Stomach (tissue), 4 donors: ENCODE measurements at regions not wholly inside any gene's neighbourhood (a gene's known extent, or its start where the extent isn't known, plus 50 kb on each side); places are given as distances from the start of the nearest gene placed in this dataset.

Experiments used
- EP300 ChIP-seq: sonication (generic); formaldehyde crosslinking; IDR thresholded peaks from one replicate; pipeline ENCODE4 v1.6.1; 2017; ENCODE audit warnings: antibody characterized with exemption
- POLR2A ChIP-seq, 4 donors: fragments of 450-650 bp; IDR thresholded peaks; one replicate each; pipeline ENCODE4 v1.6.1; 2016; ENCODE audit warnings: antibody characterized with exemption in 4 of 4, control low read depth in 2 of 4, mild to moderate bottlenecking in 1 of 4, moderate library complexity in 1 of 4
- POLR2AphosphoS5 ChIP-seq, 3 donors: sonication (generic); formaldehyde crosslinking; IDR thresholded peaks; one replicate each; pipeline ENCODE4 v1.6.1; 2016; ENCODE audit warnings: antibody characterized with exemption in 3 of 3
- TF ChIP-seq, protein P1 (sequence below), 7 experiments: fragments of 450-650 bp in 4 of 7; fragments of 200-600 bp in 3 of 7; sonication (generic) in 3 of 7; IDR thresholded peaks; one replicate each; pipeline ENCODE4 v1.5.1; 2016 to 2019; ENCODE audit warnings: antibody characterized with exemption in 7 of 7, control low read depth in 2 of 7, mild to moderate bottlenecking in 1 of 7

DNA sequence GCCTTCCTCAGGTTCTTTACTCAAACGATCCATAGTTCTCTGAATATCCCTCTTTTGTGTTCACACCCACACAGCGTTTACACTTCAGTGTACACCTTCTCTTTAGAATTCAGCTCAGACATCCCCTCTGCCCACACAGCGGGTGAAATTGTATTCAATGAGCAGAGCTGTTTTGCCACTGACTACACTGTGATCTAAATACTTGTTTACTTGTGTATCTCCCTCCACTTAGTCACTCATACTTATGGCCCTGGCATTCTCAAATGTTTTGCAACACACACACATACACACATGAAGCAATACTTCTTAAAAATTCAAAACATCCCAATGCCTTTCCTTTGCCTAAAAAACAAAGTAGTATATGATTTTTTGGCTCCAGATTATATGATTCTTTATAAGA lies 297.1 kb downstream of the TMX3 start:
- TF ChIP-seq, protein P1, sequence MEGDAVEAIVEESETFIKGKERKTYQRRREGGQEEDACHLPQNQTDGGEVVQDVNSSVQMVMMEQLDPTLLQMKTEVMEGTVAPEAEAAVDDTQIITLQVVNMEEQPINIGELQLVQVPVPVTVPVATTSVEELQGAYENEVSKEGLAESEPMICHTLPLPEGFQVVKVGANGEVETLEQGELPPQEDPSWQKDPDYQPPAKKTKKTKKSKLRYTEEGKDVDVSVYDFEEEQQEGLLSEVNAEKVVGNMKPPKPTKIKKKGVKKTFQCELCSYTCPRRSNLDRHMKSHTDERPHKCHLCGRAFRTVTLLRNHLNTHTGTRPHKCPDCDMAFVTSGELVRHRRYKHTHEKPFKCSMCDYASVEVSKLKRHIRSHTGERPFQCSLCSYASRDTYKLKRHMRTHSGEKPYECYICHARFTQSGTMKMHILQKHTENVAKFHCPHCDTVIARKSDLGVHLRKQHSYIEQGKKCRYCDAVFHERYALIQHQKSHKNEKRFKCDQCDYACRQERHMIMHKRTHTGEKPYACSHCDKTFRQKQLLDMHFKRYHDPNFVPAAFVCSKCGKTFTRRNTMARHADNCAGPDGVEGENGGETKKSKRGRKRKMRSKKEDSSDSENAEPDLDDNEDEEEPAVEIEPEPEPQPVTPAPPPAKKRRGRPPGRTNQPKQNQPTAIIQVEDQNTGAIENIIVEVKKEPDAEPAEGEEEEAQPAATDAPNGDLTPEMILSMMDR (IDR thresholded peaks at IDR 0.05), result no peak
- TF ChIP-seq POLR2A (IDR thresholded peaks at IDR 0.05) (no peak), EP300 (no peak), POLR2AphosphoS5 (IDR thresholded peaks at IDR 0.05) (no peak)
